T-helper 2 cell (primary cell): ENCODE measurements at regions not wholly inside any gene's neighbourhood (a gene's known extent, or its start where the extent isn't known, plus 50 kb on each side); places are given as distances from the start of the nearest gene placed in this dataset.
A peak's percentile ranks its signal among the peaks of the same experiment; 100 is the strongest.
"Not testable (repeated sequence)": the region's sequence is repeated elsewhere in the genome, so short reads cannot be mapped to it uniquely, and the experiment has no call there.

ENCODE experiments used
- DNase-seq, 5 experiments: peaks; one replicate each; pipeline versions ENCODE4 v3.0.0 to v3.0.0-alpha.2; 2012 to 2022

- no peak for DNase-seq
These were observed 132.1 kb upstream of the KCNG1 start for GRCh38 chr20:51154708-51155690.

- no peak for DNase-seq
These were observed 131.2 kb upstream of the KCNG1 start for GRCh38 chr20:51153867-51154707.

- no peak for DNase-seq
These were observed 126.0 kb upstream of the KCNG1 start for GRCh38 chr20:51148941-51149340.

- DNase-seq = no peak
These were observed 121.6 kb upstream of the KCNG1 start for GRCh38 chr20:51144476-51144875.

GRCh38 chr20:51143652-51144051, 120.7 kb upstream of the KCNG1 start:
- DNase-seq = no peak

GRCh38 chr20:51142448-51142847, 119.5 kb upstream of the KCNG1 start:
- DNase-seq = no peak

GRCh38 chr20:51140671-51141070, 117.8 kb upstream of the KCNG1 start:
- no peak for DNase-seq

- no peak for DNase-seq
These were observed 117.0 kb upstream of the KCNG1 start for GRCh38 chr20:51139891-51140290.

- no peak for DNase-seq
These were observed 115.7 kb upstream of the KCNG1 start for GRCh38 chr20:51138576-51138975.

GRCh38 chr20:51137461-51137860, 114.6 kb upstream of the KCNG1 start:
- no peak for DNase-seq

GRCh38 chr20:51135926-51136715, 113.2 kb upstream of the KCNG1 start:
- no peak for DNase-seq

GRCh38 chr20:51134405-51134804, 111.5 kb upstream of the KCNG1 start:
- DNase-seq = no peak

- no peak for DNase-seq
These were observed 109.4 kb upstream of the KCNG1 start for GRCh38 chr20:51132279-51132678.

GRCh38 chr20:51131811-51132210, 108.9 kb upstream of the KCNG1 start:
- DNase-seq = no peak

GRCh38 chr20:51129147-51129776, 106.4 kb upstream of the KCNG1 start:
- peak in 1 of 5 experiments; percentile 26 for DNase-seq

GRCh38 chr20:51128198-51128597, 105.3 kb upstream of the KCNG1 start:
- no peak for DNase-seq

GRCh38 chr20:51127713-51128112, 104.8 kb upstream of the KCNG1 start:
- no peak for DNase-seq

- no peak for DNase-seq
These were observed 103.4 kb upstream of the KCNG1 start for GRCh38 chr20:51126337-51126736.

- no peak for DNase-seq
These were observed 102.9 kb upstream of the KCNG1 start for GRCh38 chr20:51125780-51126179.

- DNase-seq = no peak
These were observed 102.2 kb upstream of the KCNG1 start for GRCh38 chr20:51125105-51125504.

- DNase-seq = not testable (repeated sequence)
These were observed 101.0 kb upstream of the KCNG1 start for GRCh38 chr20:51123887-51124286.
